ENCODE measurements at regions not wholly inside any gene's neighbourhood (a gene's known extent, or its start where the extent isn't known, plus 50 kb on each side); places are given as distances from the start of the nearest gene placed in this dataset.

DNA sequence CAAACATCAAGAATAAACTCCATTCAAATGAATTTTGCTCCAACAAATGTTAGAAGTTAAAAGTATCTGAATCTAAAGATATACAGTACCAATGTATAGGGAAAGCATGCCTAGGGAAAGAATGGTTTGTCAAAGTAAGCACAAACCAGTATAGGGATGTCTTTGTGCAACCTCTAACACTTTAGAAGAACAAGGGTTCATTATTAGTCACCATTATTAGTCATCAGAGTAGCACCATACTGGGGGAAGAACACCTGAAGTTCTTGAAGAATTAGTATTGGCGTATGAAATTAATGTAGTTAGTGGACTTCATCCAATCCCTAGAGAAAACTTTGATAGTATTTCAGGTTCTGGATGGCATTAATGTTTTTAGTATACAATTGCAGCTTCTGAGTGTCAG is 943.7 kb downstream of the METTL15 start:
- no peak for TF ChIP-seq NFIC (IDR thresholded peaks at IDR 0.05; ENCODE audit: borderline replicate concordance)
- no peak for TF ChIP-seq CTCF (IDR thresholded peaks at IDR 0.05)
- TF ChIP-seq MXI1 (IDR thresholded peaks at IDR 0.05; ENCODE audit: low read depth, low read length) = no peak
- TF ChIP-seq, protein P1, sequence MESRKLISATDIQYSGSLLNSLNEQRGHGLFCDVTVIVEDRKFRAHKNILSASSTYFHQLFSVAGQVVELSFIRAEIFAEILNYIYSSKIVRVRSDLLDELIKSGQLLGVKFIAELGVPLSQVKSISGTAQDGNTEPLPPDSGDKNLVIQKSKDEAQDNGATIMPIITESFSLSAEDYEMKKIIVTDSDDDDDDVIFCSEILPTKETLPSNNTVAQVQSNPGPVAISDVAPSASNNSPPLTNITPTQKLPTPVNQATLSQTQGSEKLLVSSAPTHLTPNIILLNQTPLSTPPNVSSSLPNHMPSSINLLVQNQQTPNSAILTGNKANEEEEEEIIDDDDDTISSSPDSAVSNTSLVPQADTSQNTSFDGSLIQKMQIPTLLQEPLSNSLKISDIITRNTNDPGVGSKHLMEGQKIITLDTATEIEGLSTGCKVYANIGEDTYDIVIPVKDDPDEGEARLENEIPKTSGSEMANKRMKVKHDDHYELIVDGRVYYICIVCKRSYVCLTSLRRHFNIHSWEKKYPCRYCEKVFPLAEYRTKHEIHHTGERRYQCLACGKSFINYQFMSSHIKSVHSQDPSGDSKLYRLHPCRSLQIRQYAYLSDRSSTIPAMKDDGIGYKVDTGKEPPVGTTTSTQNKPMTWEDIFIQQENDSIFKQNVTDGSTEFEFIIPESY (IDR thresholded peaks at IDR 0.05; ENCODE audit: borderline replicate concordance, low read depth) = no peak
- no peak for TF ChIP-seq MAX (IDR thresholded peaks at IDR 0.05; ENCODE audit: low read depth)
- TF ChIP-seq EP300 (IDR thresholded peaks at IDR 0.05; ENCODE audit: borderline replicate concordance in 1 of 2, low read depth in 1 of 2, low read length in 1 of 2) = no peak
- no peak for TF ChIP-seq POLR2AphosphoS5 (IDR thresholded peaks at IDR 0.05; ENCODE audit: low read depth, low read length)
- no peak for TF ChIP-seq RFX5 (IDR thresholded peaks at IDR 0.05; ENCODE audit: low read length)
- TF ChIP-seq NRF1 (IDR thresholded peaks at IDR 0.05; ENCODE audit: low read depth, low read length) = no peak
- TF ChIP-seq, protein P2, sequence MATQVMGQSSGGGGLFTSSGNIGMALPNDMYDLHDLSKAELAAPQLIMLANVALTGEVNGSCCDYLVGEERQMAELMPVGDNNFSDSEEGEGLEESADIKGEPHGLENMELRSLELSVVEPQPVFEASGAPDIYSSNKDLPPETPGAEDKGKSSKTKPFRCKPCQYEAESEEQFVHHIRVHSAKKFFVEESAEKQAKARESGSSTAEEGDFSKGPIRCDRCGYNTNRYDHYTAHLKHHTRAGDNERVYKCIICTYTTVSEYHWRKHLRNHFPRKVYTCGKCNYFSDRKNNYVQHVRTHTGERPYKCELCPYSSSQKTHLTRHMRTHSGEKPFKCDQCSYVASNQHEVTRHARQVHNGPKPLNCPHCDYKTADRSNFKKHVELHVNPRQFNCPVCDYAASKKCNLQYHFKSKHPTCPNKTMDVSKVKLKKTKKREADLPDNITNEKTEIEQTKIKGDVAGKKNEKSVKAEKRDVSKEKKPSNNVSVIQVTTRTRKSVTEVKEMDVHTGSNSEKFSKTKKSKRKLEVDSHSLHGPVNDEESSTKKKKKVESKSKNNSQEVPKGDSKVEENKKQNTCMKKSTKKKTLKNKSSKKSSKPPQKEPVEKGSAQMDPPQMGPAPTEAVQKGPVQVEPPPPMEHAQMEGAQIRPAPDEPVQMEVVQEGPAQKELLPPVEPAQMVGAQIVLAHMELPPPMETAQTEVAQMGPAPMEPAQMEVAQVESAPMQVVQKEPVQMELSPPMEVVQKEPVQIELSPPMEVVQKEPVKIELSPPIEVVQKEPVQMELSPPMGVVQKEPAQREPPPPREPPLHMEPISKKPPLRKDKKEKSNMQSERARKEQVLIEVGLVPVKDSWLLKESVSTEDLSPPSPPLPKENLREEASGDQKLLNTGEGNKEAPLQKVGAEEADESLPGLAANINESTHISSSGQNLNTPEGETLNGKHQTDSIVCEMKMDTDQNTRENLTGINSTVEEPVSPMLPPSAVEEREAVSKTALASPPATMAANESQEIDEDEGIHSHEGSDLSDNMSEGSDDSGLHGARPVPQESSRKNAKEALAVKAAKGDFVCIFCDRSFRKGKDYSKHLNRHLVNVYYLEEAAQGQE (IDR thresholded peaks at IDR 0.05; ENCODE audit: low read depth, low read length) = no peak
- 0 out of 2 replicates have a peak, but pooled peaks have one; percentile 11 for TF ChIP-seq FOSL2 (IDR thresholded peaks at IDR 0.05; ENCODE audit: borderline replicate concordance, low read depth)
